WTC11 (cell line): ENCODE measurements at regions not wholly inside any gene's neighbourhood (a gene's known extent, or its start where the extent isn't known, plus 50 kb on each side); places are given as distances from the start of the nearest gene placed in this dataset.

Experiments used
- ATAC-seq: fragments of 200-7000 bp; cut with Tn5 transposase; 2 replicates; pipeline ENCODE4 v1.10.0; 2021; ENCODE audit warnings: mild to moderate bottlenecking, moderate library complexity
- CTCF ChIA-PET: fragments of 300-600 bp; sonication (Branson Sonifier 250); formaldehyde crosslinking; loops from one replicate; lab custom pipeline; 2021; ENCODE audit warnings: antibody characterized with exemption; lab: Charles Lee
- POLR2A ChIA-PET: fragments of 350-600 bp; sonication (Branson Sonifier 250); formaldehyde crosslinking; loops from one replicate; lab custom pipeline; 2021; ENCODE audit warnings: antibody characterized with exemption; lab: Charles Lee
- DNase-seq: peaks from one replicate; pipeline ENCODE4 v3.0.0; 2021; ENCODE audit warnings: low spot score
- H3K27ac Mint-ChIP-seq: 2 replicates; pipeline ENCODE4 v1.8.0; 2021; ENCODE audit warnings: mixed read lengths
- H3K27me3 Mint-ChIP-seq: 2 replicates; pipeline ENCODE4 v1.8.0; 2021; ENCODE audit warnings: low read depth, mild to moderate bottlenecking, moderate library complexity, mixed read lengths
- H3K36me3 Mint-ChIP-seq: 2 replicates; pipeline ENCODE4 v1.8.0; 2021; ENCODE audit warnings: mixed read lengths
- H3K4me1 Mint-ChIP-seq: 2 replicates; pipeline ENCODE4 v1.8.0; 2022; ENCODE audit warnings: mixed read lengths
- H3K4me3 Mint-ChIP-seq: 2 replicates; pipeline ENCODE4 v1.8.0; 2021; ENCODE audit warnings: mild to moderate bottlenecking, moderate library complexity, mixed read lengths
- H3K9me3 Mint-ChIP-seq: 2 replicates; pipeline ENCODE4 v1.8.0; 2021; ENCODE audit warnings: mixed read lengths
- CBFB ChIP-seq: sonication (generic); formaldehyde crosslinking; IDR thresholded peaks from 2 replicates; pipeline ENCODE4 v1.8.1; 2022; ENCODE audit warnings: mild to moderate bottlenecking, low read depth, missing genetic modification reagents
- ETV6 ChIP-seq: sonication (generic); formaldehyde crosslinking; IDR thresholded peaks from 2 replicates; pipeline ENCODE4 v1.8.1; 2022; ENCODE audit warnings: mild to moderate bottlenecking, missing genetic modification reagents
- FOXK1 ChIP-seq: sonication (generic); formaldehyde crosslinking; IDR thresholded peaks from 2 replicates; pipeline ENCODE4 v1.8.0; 2022; ENCODE audit warnings: mild to moderate bottlenecking, moderate library complexity, missing genetic modification reagents
- GRHL2 ChIP-seq: fragments of 250-450 bp; sonication (Bioruptor Pico); IDR thresholded peaks from 2 replicates; pipeline ENCODE4 v1.8.0; 2022; ENCODE audit warnings: mild to moderate bottlenecking, moderate library complexity; ENCODE audit not compliant: insufficient replicate concordance, severe bottlenecking
- GTF2I ChIP-seq: fragments of 250-450 bp; sonication (Bioruptor Pico); conservative IDR thresholded peaks from 2 replicates; pipeline ENCODE4 v1.4.0; 2021; ENCODE audit warnings: mild to moderate bottlenecking
- MXD4 ChIP-seq: fragments of 250-450 bp; sonication (Bioruptor Pico); IDR thresholded peaks from 2 replicates; pipeline ENCODE4 v1.8.0; 2021; ENCODE audit warnings: mild to moderate bottlenecking, moderate library complexity, borderline replicate concordance
- PREB ChIP-seq: sonication (generic); formaldehyde crosslinking; IDR thresholded peaks from 2 replicates; pipeline ENCODE4 v1.8.1; 2022; ENCODE audit warnings: mild to moderate bottlenecking, missing genetic modification reagents, moderate library complexity, borderline replicate concordance
- SOX15 ChIP-seq: fragments of 250-450 bp; sonication (Bioruptor Pico); IDR thresholded peaks from 2 replicates; pipeline ENCODE4 v1.9.0; 2021; ENCODE audit warnings: mild to moderate bottlenecking
- SP1 ChIP-seq: sonication (generic); formaldehyde crosslinking; conservative IDR thresholded peaks from 2 replicates; pipeline ENCODE4 v1.8.1; 2022; ENCODE audit warnings: missing genetic modification reagents
- ZBTB21 ChIP-seq: sonication (generic); formaldehyde crosslinking; IDR thresholded peaks from 2 replicates; pipeline ENCODE4 v1.8.1; 2023; ENCODE audit warnings: mild to moderate bottlenecking, missing genetic modification reagents, borderline replicate concordance
- ZNF121 ChIP-seq: sonication (generic); formaldehyde crosslinking; IDR thresholded peaks from 2 replicates; pipeline ENCODE4 v1.8.0; 2023; ENCODE audit warnings: missing genetic modification reagents
- ZNF138 ChIP-seq: sonication (generic); formaldehyde crosslinking; conservative IDR thresholded peaks from 2 replicates; pipeline ENCODE4 v1.8.1; 2022; ENCODE audit warnings: mild to moderate bottlenecking, moderate library complexity, missing genetic modification reagents
- TF ChIP-seq, protein P1 (sequence below): fragments of 250-450 bp; sonication (Bioruptor Pico); IDR thresholded peaks from 2 replicates; pipeline ENCODE4 v1.9.0; 2021; ENCODE audit warnings: mild to moderate bottlenecking
- TF ChIP-seq, protein P2 (sequence below): sonication (generic); formaldehyde crosslinking; IDR thresholded peaks from 2 replicates; pipeline ENCODE4 v1.8.1; 2023; ENCODE audit warnings: mild to moderate bottlenecking, missing genetic modification reagents, moderate library complexity
- TF ChIP-seq, protein P3 (sequence below): sonication (generic); formaldehyde crosslinking; IDR thresholded peaks from 2 replicates; pipeline ENCODE4 v1.8.0; 2022; ENCODE audit warnings: mild to moderate bottlenecking, missing genetic modification reagents
- TF ChIP-seq, protein P4 (sequence below): sonication (generic); formaldehyde crosslinking; IDR thresholded peaks from 2 replicates; pipeline ENCODE4 v1.8.1; 2023; ENCODE audit warnings: mild to moderate bottlenecking, missing genetic modification reagents
- TF ChIP-seq, protein P5 (sequence below): fragments of 250-450 bp; sonication (Bioruptor Pico); IDR thresholded peaks from 2 replicates; pipeline ENCODE4 v1.8.0; 2021; ENCODE audit warnings: mild to moderate bottlenecking

DNA sequence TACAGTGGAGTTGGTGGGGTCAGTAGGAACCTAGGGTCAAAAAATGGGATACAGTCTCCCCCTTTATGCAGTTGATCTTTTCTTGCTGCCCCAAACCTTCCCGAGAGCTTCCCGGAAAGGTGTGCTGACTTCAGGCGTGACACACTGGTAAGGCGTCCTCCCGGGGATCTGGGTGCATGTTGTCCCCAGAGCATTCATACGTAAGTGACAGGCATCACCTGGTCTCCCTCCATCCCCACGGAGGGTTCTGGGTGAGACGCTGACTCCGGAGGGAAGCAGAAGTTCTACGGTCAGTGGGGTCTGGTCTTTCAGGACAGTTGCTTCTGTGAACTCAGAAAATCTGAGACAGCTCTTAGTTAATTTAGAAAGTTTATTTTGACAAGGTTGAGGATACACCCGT is 159.6 kb upstream of the RTL1 start (continued):
- no peak for TF ChIP-seq PREB (CRISPR knock-in tag)

DNA sequence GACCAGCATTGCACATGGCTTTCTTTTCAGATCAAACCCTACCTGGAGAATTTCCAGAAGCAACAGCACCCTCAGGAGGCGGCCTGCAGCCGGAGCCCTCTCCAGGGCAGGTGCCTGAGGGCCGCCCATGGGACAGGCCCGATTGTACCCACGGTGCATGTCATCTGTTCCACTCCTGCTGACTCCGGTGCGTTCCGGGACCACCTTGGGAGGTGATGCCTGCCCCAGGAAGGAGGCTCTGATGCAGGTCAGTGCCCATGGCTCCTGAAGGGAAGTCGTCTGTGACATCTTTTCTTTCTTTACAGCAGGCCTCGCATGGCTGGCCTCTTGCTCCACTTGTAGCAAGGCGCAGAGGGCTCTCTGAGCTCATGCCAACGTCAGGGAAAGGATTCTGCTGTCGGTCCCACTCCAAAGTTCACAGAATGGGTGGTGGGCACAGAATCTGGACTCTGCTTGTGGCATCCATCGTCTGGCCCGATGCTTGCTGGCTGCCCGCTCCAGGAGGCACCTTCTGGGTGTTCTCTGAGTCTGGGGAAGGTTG is 160.7 kb upstream of the RTL1 start:
- ChIA-PET POLR2A (no interaction called here), CTCF (interaction anchor here (0.6 to 1.0 kb wide), 3 partner anchors 158 to 161 kb away, joined by 3 to 5 read pairs (median 4); no protein-coding TSS in a partner anchor)
- H3K36me3 Mint-ChIP-seq, result peaks cover 46% of the 10 kb centered on the region
- TF ChIP-seq ZBTB21 (CRISPR knock-in tag) (no peak), ZNF121 (no peak), GTF2I (CRISPR knock-in tag) (no peak), ETV6 (no peak)
- TF ChIP-seq, protein P1, sequence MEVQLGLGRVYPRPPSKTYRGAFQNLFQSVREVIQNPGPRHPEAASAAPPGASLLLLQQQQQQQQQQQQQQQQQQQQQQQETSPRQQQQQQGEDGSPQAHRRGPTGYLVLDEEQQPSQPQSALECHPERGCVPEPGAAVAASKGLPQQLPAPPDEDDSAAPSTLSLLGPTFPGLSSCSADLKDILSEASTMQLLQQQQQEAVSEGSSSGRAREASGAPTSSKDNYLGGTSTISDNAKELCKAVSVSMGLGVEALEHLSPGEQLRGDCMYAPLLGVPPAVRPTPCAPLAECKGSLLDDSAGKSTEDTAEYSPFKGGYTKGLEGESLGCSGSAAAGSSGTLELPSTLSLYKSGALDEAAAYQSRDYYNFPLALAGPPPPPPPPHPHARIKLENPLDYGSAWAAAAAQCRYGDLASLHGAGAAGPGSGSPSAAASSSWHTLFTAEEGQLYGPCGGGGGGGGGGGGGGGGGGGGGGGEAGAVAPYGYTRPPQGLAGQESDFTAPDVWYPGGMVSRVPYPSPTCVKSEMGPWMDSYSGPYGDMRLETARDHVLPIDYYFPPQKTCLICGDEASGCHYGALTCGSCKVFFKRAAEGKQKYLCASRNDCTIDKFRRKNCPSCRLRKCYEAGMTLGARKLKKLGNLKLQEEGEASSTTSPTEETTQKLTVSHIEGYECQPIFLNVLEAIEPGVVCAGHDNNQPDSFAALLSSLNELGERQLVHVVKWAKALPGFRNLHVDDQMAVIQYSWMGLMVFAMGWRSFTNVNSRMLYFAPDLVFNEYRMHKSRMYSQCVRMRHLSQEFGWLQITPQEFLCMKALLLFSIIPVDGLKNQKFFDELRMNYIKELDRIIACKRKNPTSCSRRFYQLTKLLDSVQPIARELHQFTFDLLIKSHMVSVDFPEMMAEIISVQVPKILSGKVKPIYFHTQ (CRISPR knock-in tag), result no peak
- TF ChIP-seq, protein P2, sequence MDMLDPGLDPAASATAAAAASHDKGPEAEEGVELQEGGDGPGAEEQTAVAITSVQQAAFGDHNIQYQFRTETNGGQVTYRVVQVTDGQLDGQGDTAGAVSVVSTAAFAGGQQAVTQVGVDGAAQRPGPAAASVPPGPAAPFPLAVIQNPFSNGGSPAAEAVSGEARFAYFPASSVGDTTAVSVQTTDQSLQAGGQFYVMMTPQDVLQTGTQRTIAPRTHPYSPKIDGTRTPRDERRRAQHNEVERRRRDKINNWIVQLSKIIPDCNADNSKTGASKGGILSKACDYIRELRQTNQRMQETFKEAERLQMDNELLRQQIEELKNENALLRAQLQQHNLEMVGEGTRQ, result no peak
- TF ChIP-seq, protein P3, sequence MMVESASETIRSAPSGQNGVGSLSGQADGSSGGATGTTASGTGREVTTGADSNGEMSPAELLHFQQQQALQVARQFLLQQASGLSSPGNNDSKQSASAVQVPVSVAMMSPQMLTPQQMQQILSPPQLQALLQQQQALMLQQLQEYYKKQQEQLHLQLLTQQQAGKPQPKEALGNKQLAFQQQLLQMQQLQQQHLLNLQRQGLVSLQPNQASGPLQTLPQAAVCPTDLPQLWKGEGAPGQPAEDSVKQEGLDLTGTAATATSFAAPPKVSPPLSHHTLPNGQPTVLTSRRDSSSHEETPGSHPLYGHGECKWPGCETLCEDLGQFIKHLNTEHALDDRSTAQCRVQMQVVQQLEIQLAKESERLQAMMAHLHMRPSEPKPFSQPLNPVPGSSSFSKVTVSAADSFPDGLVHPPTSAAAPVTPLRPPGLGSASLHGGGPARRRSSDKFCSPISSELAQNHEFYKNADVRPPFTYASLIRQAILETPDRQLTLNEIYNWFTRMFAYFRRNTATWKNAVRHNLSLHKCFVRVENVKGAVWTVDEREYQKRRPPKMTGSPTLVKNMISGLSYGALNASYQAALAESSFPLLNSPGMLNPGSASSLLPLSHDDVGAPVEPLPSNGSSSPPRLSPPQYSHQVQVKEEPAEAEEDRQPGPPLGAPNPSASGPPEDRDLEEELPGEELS (CRISPR knock-in tag), result no peak
- ATAC-seq (peak; percentile 41; the same call in 1 of the 2 replicates), DNase-seq (no peak)
- no peaks in the 10 kb centered on the region for H3K4me1 Mint-ChIP-seq
- no peaks in the 10 kb centered on the region; the same call in 1 of the 2 replicates for H3K27me3 Mint-ChIP-seq
- peaks cover 6% of the 10 kb centered on the region; the same call in 1 of the 2 replicates for H3K9me3 Mint-ChIP-seq
- H3K4me3 Mint-ChIP-seq, result no peak overlapping the region
- no peak overlapping the region for H3K27ac Mint-ChIP-seq

GRCh38 chr14:101064718-101065117 is 161.2 kb upstream of the RTL1 start:
- POLR2A ChIA-PET, result no interaction called here
- peaks cover 46% of the 10 kb centered on the region for H3K36me3 Mint-ChIP-seq

More at GRCh38 chr14:101064718-101065117, 161.2 kb upstream of the RTL1 start:
- TF ChIP-seq FOXK1 (CRISPR knock-in tag) (no peak), ZNF138 (no peak), GRHL2 (CRISPR knock-in tag) (no peak), MXD4 (CRISPR knock-in tag) (no peak), ZBTB21 (CRISPR knock-in tag) (no peak), CBFB (CRISPR knock-in tag) (no peak), SOX15 (CRISPR knock-in tag) (no peak), SP1 (no peak)
- TF ChIP-seq, protein P4, sequence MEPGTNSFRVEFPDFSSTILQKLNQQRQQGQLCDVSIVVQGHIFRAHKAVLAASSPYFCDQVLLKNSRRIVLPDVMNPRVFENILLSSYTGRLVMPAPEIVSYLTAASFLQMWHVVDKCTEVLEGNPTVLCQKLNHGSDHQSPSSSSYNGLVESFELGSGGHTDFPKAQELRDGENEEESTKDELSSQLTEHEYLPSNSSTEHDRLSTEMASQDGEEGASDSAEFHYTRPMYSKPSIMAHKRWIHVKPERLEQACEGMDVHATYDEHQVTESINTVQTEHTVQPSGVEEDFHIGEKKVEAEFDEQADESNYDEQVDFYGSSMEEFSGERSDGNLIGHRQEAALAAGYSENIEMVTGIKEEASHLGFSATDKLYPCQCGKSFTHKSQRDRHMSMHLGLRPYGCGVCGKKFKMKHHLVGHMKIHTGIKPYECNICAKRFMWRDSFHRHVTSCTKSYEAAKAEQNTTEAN (CRISPR knock-in tag), result no peak
- TF ChIP-seq, protein P5, sequence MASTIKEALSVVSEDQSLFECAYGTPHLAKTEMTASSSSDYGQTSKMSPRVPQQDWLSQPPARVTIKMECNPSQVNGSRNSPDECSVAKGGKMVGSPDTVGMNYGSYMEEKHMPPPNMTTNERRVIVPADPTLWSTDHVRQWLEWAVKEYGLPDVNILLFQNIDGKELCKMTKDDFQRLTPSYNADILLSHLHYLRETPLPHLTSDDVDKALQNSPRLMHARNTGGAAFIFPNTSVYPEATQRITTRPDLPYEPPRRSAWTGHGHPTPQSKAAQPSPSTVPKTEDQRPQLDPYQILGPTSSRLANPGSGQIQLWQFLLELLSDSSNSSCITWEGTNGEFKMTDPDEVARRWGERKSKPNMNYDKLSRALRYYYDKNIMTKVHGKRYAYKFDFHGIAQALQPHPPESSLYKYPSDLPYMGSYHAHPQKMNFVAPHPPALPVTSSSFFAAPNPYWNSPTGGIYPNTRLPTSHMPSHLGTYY, result no peak
- H3K4me1 Mint-ChIP-seq, result no peaks in the 10 kb centered on the region
- DNase-seq (no peak), ATAC-seq (no peak)
- H3K9me3 Mint-ChIP-seq, result peaks cover 6% of the 10 kb centered on the region; the same call in 1 of the 2 replicates
- no peaks in the 10 kb centered on the region; the same call in 1 of the 2 replicates for H3K27me3 Mint-ChIP-seq
- H3K4me3 Mint-ChIP-seq, result no peak overlapping the region
- CTCF ChIA-PET, result no interaction called here
- no peak overlapping the region for H3K27ac Mint-ChIP-seq
